Gastrocnemius medialis (tissue), 4 donors: ENCODE measurements at regions not wholly inside any gene's neighbourhood (a gene's known extent, or its start where the extent isn't known, plus 50 kb on each side); places are given as distances from the start of the nearest gene placed in this dataset.

ENCODE experiments used
- ATAC-seq, 2 donors: fragments of 150-250 bp; one replicate each; pipeline ENCODE4 v1.9.1; 2016
- DNase-seq, 2 donors: peaks; one replicate each; pipeline ENCODE4 v3.0.0-alpha.2; 2019
- H3K27ac ChIP-seq, 4 donors: fragments of 200-600 bp; sonication (generic); 1 replicate in 1 of 4; 2 replicates in 3 of 4; pipeline ENCODE4 v1.5.1; 2016 to 2018; ENCODE audit warnings: mild to moderate bottlenecking in 2 of 4, moderate library complexity in 1 of 4
- H3K27me3 ChIP-seq, 3 donors: fragments of 200-600 bp; sonication (generic) in 2 of 3; 1 replicate in 1 of 3; 2 replicates in 2 of 3; pipeline versions ENCODE4 v1.5.1 to v1.6.0; 2016 to 2019; ENCODE audit warnings: mild to moderate bottlenecking in 1 of 3, moderate library complexity in 1 of 3
- H3K36me3 ChIP-seq, 2 donors: fragments of 200-600 bp; sonication (generic) in 1 of 2; one replicate each; pipeline ENCODE4 v1.5.1; 2017 to 2018
- H3K4me1 ChIP-seq, 2 donors: fragments of 200-600 bp; sonication (generic) in 1 of 2; one replicate each; pipeline ENCODE4 v1.5.1; 2016 to 2017; ENCODE audit warnings: mild to moderate bottlenecking in 2 of 2
- H3K4me3 ChIP-seq, 4 donors: fragments of 200-600 bp; sonication (generic) in 3 of 4; 1 replicate in 1 of 4; 2 replicates in 3 of 4; pipeline ENCODE4 v1.5.1; 2016 to 2019; ENCODE audit warnings: mild to moderate bottlenecking in 2 of 4
- H3K9me3 ChIP-seq, 3 donors: fragments of 200-600 bp; sonication (generic) in 2 of 3; 1 replicate in 1 of 3; 2 replicates in 2 of 3; pipeline ENCODE4 v1.5.1; 2016 to 2019
- POLR2A ChIP-seq, 2 donors: fragments of 450-650 bp; IDR thresholded peaks; one replicate each; pipeline ENCODE4 v1.6.1; 2017; ENCODE audit warnings: antibody characterized with exemption in 2 of 2, mild to moderate bottlenecking in 2 of 2, moderate library complexity in 2 of 2
- in situ Hi-C, 4 donors: fragments of 200-750 bp; cut with MboI; loops; one replicate each; pipeline versions ENCODE4 v1.15.0 to v1.8.0; 2017; ENCODE audit warnings: low sequenced_read_pairs in 4 of 4
- intact Hi-C: fragments of 100-400 bp; cut with DNase I; formaldehyde crosslinking; loops from one replicate; pipeline ENCODE4 v1.15.1; 2023; ENCODE audit warnings: low total_unique reads
- TF ChIP-seq, protein P1 (sequence below), 5 experiments: fragments of 450-650 bp in 3 of 5; fragments of 200-600 bp in 2 of 5; sonication (generic) in 2 of 5; IDR thresholded peaks in 4 of 5; conservative IDR thresholded peaks in 1 of 5; 1 replicate in 4 of 5; 2 replicates in 1 of 5; pipeline ENCODE4 v1.5.1; 2016 to 2019; ENCODE audit warnings: antibody characterized with exemption in 5 of 5, mild to moderate bottlenecking in 3 of 5, moderate library complexity in 3 of 5

GRCh38 chr12:19886639-19887064 is 447.4 kb downstream of the AEBP2 start:
- Histone ChIP-seq H3K4me1 (peaks cover 0 to 5% of the 10 kb centered on the region in 2 donors), H3K27me3 (no peaks in the 10 kb centered on the region), H3K36me3 (no peaks in the 10 kb centered on the region), H3K9me3 (no peaks in the 10 kb centered on the region), H3K4me3 (no peak overlapping the region), H3K27ac (no peak overlapping the region)
- DNase-seq (no peak), ATAC-seq (no peak)
- intact Hi-C loops (no loop called here), in situ Hi-C loops (no loop called here)
- TF ChIP-seq, protein P1, sequence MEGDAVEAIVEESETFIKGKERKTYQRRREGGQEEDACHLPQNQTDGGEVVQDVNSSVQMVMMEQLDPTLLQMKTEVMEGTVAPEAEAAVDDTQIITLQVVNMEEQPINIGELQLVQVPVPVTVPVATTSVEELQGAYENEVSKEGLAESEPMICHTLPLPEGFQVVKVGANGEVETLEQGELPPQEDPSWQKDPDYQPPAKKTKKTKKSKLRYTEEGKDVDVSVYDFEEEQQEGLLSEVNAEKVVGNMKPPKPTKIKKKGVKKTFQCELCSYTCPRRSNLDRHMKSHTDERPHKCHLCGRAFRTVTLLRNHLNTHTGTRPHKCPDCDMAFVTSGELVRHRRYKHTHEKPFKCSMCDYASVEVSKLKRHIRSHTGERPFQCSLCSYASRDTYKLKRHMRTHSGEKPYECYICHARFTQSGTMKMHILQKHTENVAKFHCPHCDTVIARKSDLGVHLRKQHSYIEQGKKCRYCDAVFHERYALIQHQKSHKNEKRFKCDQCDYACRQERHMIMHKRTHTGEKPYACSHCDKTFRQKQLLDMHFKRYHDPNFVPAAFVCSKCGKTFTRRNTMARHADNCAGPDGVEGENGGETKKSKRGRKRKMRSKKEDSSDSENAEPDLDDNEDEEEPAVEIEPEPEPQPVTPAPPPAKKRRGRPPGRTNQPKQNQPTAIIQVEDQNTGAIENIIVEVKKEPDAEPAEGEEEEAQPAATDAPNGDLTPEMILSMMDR (IDR thresholded peaks at IDR 0.05 in 4 of 5, conservative IDR thresholded peaks at IDR 0.05 in 1 of 5), result no peak
- no peak for TF ChIP-seq POLR2A (IDR thresholded peaks at IDR 0.05)

DNA sequence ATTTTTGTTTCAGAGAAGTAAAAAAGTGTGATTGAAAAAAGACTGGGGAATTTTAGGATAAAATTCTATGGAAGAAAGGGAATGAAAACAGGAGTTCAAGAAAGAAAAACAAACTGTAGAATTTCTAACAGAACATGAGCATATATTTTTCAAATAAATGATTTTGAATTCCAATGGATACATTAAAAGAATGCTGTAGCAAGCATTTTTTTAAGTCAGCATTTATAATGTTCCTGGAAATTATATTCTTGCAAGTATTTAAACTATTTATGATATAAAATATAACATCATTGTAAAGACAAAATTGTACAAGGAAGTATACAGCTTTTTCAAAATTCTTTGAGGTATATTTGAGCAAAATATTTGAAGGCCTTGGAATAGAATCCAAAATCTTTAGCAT is 450.7 kb downstream of the AEBP2 start:
- intact Hi-C loops, result no loop called here
- Histone ChIP-seq H3K36me3 (no peaks in the 10 kb centered on the region), H3K4me1 (no peaks in the 10 kb centered on the region), H3K27ac (no peak overlapping the region), H3K9me3 (no peaks in the 10 kb centered on the region), H3K27me3 (no peaks in the 10 kb centered on the region), H3K4me3 (no peak overlapping the region)
- ATAC-seq (no peak), DNase-seq (no peak)
- in situ Hi-C loops, result no loop called here
- TF ChIP-seq POLR2A (IDR thresholded peaks at IDR 0.05), result no peak
- TF ChIP-seq, protein P1 (IDR thresholded peaks at IDR 0.05 in 4 of 5, conservative IDR thresholded peaks at IDR 0.05 in 1 of 5), result no peak

- H3K27me3 ChIP-seq, result no peaks in the 10 kb centered on the region
- in situ Hi-C loops (no loop called here), intact Hi-C loops (no loop called here)
- DNase-seq (no peak), ATAC-seq (no peak)
- TF ChIP-seq, protein P1 (IDR thresholded peaks at IDR 0.05 in 4 of 5, conservative IDR thresholded peaks at IDR 0.05 in 1 of 5), result no peak
- no peak for TF ChIP-seq POLR2A (IDR thresholded peaks at IDR 0.05)
- H3K4me3 ChIP-seq, result no peak overlapping the region
- H3K9me3 ChIP-seq, result no peaks in the 10 kb centered on the region
- no peaks in the 10 kb centered on the region for H3K36me3 ChIP-seq
- no peak overlapping the region for H3K27ac ChIP-seq
- no peaks in the 10 kb centered on the region for H3K4me1 ChIP-seq
Observed at GRCh38 chr12:19891936-19892591, 452.8 kb downstream of the AEBP2 start.

DNA sequence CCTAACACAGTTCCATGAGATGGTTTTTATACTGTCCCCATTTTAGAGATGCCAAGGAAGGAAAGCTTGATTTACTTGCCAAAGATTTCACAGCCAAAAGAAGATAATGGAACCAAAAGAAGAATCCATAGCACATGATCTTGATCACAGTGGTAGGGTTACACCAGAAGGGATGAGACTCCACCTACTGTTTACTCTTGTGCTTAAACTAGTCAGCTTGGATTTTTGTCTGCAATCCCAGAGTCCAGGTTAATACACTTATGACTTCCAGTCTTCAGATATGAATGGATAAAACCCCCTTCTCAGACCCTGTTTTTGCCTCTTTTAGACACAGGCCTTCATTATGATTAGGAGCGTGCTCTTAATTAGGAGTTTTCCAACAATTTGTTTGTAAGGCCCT is 454.2 kb downstream of the AEBP2 start:
- ATAC-seq (no peak), DNase-seq (no peak)
- Histone ChIP-seq H3K36me3 (no peaks in the 10 kb centered on the region), H3K4me1 (peaks cover 0 to 3% of the 10 kb centered on the region in 2 donors), H3K27me3 (no peaks in the 10 kb centered on the region), H3K9me3 (no peaks in the 10 kb centered on the region), H3K27ac (no peak overlapping the region), H3K4me3 (no peak overlapping the region)
- intact Hi-C loops, result no loop called here
- in situ Hi-C loops, result no loop called here
- no peak for TF ChIP-seq POLR2A (IDR thresholded peaks at IDR 0.05)
- TF ChIP-seq, protein P1 (IDR thresholded peaks at IDR 0.05 in 4 of 5, conservative IDR thresholded peaks at IDR 0.05 in 1 of 5), result no peak

DNA sequence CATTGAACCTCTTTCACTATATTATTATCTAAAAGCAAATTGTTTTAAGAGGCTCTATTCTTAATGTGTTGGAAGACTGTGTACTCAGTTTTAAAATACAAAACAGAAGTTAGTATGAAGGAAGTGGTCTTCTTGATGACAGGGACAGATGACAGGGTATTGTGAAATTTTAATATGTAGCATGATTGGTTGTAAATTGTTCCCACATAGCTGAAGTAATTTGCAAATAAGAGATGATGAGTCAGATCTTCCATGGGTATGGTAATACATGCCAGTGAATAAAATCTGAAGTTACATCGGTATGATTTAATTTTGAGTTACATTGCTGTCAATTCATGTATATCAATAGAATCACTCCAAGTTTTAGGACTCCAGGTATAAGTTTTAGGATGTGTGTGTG is 454.8 kb downstream of the AEBP2 start:
- Histone ChIP-seq H3K4me3 (no peak overlapping the region), H3K9me3 (no peaks in the 10 kb centered on the region), H3K36me3 (no peaks in the 10 kb centered on the region), H3K27ac (no peak overlapping the region), H3K27me3 (no peaks in the 10 kb centered on the region), H3K4me1 (peaks cover 0 to 3% of the 10 kb centered on the region in 2 donors)
- no peak for DNase-seq
- intact Hi-C loops (no loop called here), in situ Hi-C loops (no loop called here)
- no peak for TF ChIP-seq POLR2A (IDR thresholded peaks at IDR 0.05)
- TF ChIP-seq, protein P1 (IDR thresholded peaks at IDR 0.05 in 4 of 5, conservative IDR thresholded peaks at IDR 0.05 in 1 of 5), result no peak
- ATAC-seq, result no peak
